ENCODE measurements at regions not wholly inside any gene's neighbourhood (a gene's known extent, or its start where the extent isn't known, plus 50 kb on each side); places are given as distances from the start of the nearest gene placed in this dataset.

GRCh38 chr4:67346654-67347053 is 198.6 kb downstream of the CENPC start:
- Mint-ChIP-seq H3K9me3 (no peaks in the 10 kb centered on the region), H3K27me3 (ENCODE audit: insufficient read depth) (no peaks in the 10 kb centered on the region), H3K27ac (no peak overlapping the region), H3K36me3 (ENCODE audit: low read depth) (no peaks in the 10 kb centered on the region), H3K4me1 (ENCODE audit: low read depth) (no peaks in the 10 kb centered on the region), H3K4me3 (no peak overlapping the region)
- no peak for TF ChIP-seq CTCF (IDR thresholded peaks at IDR 0.05)
- no peak for DNase-seq

GRCh38 chr4:67344594-67345380 is 200.5 kb downstream of the CENPC start:
- no peak for TF ChIP-seq CTCF (IDR thresholded peaks at IDR 0.05)
- H3K27ac Mint-ChIP-seq = no peak overlapping the region
- DNase-seq = no peak
- no peaks in the 10 kb centered on the region for H3K27me3 Mint-ChIP-seq (ENCODE audit: insufficient read depth)
- H3K4me1 Mint-ChIP-seq (ENCODE audit: low read depth) = no peaks in the 10 kb centered on the region
- no peak overlapping the region for H3K4me3 Mint-ChIP-seq
- H3K36me3 Mint-ChIP-seq (ENCODE audit: low read depth) = no peaks in the 10 kb centered on the region
- no peaks in the 10 kb centered on the region for H3K9me3 Mint-ChIP-seq

- Mint-ChIP-seq H3K27ac (no peak overlapping the region), H3K9me3 (no peaks in the 10 kb centered on the region), H3K27me3 (ENCODE audit: insufficient read depth) (no peaks in the 10 kb centered on the region), H3K4me3 (no peak overlapping the region), H3K4me1 (ENCODE audit: low read depth) (no peaks in the 10 kb centered on the region), H3K36me3 (ENCODE audit: low read depth) (no peaks in the 10 kb centered on the region)
- no peak for DNase-seq
- TF ChIP-seq CTCF (IDR thresholded peaks at IDR 0.05) = no peak
Measured at GRCh38 chr4:67343199-67343598, 202.1 kb downstream of the CENPC start.

- no peaks in the 10 kb centered on the region for H3K4me1 Mint-ChIP-seq (ENCODE audit: low read depth)
- H3K27me3 Mint-ChIP-seq (ENCODE audit: insufficient read depth) = no peaks in the 10 kb centered on the region
- no peaks in the 10 kb centered on the region for H3K9me3 Mint-ChIP-seq
- no peaks in the 10 kb centered on the region for H3K36me3 Mint-ChIP-seq (ENCODE audit: low read depth)
- no peak for DNase-seq
- H3K4me3 Mint-ChIP-seq = no peak overlapping the region
- TF ChIP-seq CTCF (IDR thresholded peaks at IDR 0.05) = no peak
- no peak overlapping the region for H3K27ac Mint-ChIP-seq
Measured at GRCh38 chr4:67342291-67342690, 203.0 kb downstream of the CENPC start.

- H3K4me3 Mint-ChIP-seq = no peak overlapping the region
- TF ChIP-seq CTCF (IDR thresholded peaks at IDR 0.05) = no peak
- no peaks in the 10 kb centered on the region for H3K9me3 Mint-ChIP-seq
- DNase-seq = no peak
- no peaks in the 10 kb centered on the region for H3K4me1 Mint-ChIP-seq (ENCODE audit: low read depth)
- H3K27me3 Mint-ChIP-seq (ENCODE audit: insufficient read depth) = no peaks in the 10 kb centered on the region
- no peak overlapping the region for H3K27ac Mint-ChIP-seq
- H3K36me3 Mint-ChIP-seq (ENCODE audit: low read depth) = no peaks in the 10 kb centered on the region
Measured at GRCh38 chr4:67333664-67334063, 211.6 kb downstream of the CENPC start.
